HG03060 (cell line): ENCODE measurements at regions not wholly inside any gene's neighbourhood (a gene's known extent, or its start where the extent isn't known, plus 50 kb on each side); places are given as distances from the start of the nearest gene placed in this dataset.

Experiments used
- ATAC-seq: cut with Tn5 transposase; IDR thresholded peaks from one replicate; pipeline ENCODE4 v1.9.1; 2021; ENCODE audit warnings: low read depth, moderate number of reproducible peaks; ENCODE audit not compliant: unreplicated experiment

DNA sequence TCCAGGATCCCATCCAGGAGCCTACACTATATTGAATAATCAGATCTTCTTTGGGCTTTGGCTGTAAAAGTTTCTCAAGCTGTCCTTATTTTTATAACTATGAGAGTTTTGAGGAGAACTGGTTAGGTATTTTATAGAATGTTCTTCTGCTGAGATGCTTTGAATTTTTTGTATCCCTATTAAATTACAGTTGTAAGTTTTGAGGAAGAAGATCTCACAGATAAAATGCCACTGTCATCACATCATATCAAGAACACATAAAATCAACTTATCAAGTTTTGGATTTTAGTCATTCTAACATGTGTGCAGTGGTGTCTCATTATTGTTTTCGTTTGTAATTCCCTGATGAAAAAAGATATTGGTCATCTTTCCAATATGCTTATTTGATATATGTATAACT is 260.2 kb upstream of the COL3A1 start:
- no peak for ATAC-seq

DNA sequence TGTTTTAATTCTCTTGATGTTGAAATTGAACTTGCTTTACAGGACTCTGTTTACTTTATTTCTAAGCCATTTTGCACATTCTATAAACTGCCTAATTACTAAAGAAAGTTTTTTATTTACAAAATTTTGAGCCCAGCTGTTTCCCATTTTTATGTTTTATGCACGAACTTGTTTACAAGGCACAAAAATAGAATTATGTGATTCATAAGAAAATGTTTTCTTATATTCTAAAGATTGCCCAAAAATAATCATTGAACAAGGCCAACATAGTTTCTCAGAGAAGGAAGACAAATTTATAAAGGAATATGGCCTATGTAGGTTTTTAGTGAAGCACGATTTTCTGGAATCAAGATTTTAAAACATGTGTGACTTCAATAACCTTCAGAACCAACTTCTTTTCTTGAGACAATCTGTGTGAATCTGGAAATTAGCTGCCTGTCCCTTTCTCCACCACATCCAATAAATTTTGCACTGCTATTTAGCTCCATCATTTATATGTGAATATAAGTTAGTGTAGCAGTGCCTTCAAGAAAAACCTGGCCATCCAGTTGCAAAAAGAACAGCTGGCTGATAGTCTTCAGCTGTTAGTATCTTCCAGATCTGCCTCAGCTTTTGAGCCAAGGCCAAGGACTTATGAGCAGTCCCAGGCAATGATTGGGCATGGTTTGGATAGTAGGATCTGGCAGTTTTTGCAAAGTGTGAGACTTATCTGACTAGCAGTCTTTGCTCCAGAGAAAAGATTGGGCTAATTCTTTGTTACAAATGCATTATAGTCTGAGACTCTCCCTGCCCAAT is 253.2 kb upstream of the COL3A1 start:
- no peak for ATAC-seq

DNA sequence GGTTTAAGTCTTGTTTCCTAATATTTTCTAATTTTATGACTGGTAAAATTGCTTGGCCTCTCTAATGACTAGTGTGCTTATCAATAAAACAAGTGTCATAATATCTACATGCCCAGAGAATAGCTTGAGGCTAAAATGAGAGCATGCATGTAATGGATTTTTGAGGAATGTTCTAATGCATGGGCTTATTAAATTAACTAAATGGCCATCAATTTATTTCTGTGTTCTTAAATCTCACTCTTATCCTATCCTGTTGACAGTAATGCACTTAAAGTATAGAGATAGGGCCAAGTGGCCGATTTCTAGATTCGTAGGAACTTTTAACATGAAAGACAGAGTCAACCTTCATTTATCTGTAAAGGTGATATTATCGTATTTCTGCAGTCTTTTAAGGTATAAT is 252.4 kb upstream of the COL3A1 start:
- no peak for ATAC-seq

DNA sequence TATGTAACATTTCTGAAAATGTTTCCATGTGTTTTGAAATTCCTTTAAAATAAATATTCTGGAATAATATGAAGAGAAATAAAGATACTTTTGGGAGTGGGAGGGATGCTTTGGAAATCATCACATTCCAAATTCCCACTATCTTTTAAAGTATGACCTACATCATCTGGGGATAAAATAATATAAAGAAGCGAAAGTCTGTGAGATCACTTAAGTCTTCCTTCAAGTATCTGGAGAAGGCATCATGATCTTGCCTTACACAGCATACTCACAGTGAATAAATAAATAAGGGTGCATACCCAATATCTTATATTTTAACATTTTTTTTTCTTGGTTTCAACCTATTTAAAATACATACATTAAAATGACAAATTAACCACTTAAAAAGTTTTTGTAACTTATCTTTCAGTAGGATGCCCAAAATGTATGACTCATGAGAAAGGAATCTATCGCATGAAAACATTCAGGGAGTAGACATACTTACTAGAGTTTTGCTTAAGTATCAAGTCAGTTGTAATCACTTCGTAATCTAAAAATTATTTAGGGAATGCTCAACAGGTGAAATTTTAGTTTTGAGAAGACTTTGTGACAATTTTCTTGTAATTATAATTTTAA is 248.3 kb upstream of the COL3A1 start:
- no peak for ATAC-seq

DNA sequence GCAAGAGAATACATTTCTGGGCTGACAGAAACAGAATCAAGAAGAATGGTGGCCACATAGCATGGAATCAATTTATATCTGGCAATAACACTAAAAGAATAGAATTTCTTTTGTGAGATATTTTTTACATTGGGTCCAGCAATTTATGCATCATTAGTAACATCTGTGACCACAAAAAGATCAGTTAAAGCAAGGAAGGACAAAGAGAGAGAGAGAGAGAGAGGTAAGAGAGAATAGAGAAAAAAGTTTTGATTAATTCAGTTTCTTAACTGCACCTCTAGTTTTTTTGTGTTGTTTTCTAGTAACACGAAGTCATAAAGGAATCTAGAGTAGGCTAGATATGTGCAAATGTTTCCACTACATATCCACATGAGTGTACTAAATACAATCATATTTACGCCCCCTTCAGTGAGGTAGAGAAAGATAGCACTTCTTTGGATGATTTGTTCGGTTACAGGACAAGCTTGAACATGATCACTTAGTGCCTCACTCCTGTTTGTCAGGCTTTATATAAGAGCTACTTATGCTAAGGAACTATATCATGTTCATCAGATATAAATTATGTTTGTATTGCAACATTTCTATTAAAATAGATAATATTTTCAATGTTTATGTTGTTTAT is 247.4 kb upstream of the COL3A1 start:
- ATAC-seq = no peak

DNA sequence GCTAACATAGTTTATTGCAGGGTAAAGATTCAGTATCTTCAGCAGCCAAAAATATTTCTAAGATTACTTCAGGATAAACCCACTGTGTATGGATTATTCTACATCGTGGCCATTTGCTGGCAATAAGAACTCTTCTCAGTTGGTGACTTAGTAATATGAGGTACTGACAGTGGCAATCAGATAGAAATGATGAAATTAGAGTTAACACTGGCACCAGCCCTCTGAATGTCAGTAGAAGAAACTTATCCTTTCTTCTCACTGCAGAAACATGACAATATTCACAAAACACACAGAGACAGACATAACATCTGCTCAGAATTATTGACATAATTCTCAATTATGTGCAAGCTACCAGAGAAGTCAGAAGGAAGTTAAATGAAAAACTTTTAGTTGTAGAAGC is 246.3 kb upstream of the COL3A1 start:
- ATAC-seq = no peak

DNA sequence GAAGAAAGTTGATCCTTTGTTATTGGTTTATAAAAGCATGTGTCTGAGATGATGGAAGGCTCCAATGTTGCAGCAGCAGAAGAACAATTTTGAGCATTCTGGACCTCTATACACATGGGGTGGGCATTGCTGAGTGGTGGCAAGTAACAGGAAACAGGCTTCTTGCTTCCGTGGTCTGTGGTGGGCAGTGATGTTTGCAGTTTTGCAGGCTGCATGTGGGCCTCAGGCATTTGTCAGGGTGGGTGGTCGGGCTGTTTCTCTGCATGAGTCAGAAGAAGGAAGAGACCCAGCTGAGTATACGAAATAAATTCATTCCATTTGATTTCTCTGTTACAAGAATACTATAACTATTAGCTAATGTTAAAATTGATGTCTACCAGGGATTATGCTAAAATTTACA is 239.5 kb upstream of the COL3A1 start:
- no peak for ATAC-seq

DNA sequence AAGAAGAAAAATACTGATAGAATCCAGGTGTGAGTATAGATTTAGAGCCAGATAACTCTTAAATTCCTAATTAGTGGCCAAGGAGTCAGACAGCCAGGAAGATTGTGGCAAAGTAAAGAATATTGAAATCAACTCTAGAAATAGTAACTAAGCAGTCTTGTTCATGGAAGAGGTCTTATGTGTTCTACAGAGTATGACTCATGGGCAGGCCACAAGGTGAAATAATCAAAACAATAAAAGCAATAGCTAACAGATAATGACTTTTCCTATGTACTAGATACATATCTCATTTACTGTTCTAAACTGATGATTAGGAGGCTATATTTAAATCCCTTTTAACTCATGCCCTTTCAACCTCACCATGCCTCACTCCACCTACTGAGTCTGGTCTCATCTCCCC is 227.4 kb upstream of the COL3A1 start:
- no peak for ATAC-seq

DNA sequence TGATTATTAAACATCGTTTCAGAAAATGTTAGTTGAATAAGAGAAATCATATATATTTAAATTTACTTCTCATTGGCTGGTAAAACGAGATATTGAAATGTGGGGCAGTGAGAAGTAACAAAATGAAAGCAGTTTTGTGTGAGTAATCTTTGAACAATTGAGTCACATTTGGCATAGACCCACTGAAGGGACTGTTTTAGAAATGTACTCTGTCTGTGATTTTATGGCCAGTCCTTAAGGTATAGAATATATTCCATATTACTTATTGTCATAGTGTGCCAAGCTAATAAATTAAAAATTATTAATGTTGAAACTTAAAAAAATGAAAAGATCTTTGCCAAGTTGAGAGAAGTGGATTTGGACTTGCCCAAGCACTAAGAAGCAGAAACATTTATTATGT is 222.4 kb upstream of the COL3A1 start:
- ATAC-seq = no peak

DNA sequence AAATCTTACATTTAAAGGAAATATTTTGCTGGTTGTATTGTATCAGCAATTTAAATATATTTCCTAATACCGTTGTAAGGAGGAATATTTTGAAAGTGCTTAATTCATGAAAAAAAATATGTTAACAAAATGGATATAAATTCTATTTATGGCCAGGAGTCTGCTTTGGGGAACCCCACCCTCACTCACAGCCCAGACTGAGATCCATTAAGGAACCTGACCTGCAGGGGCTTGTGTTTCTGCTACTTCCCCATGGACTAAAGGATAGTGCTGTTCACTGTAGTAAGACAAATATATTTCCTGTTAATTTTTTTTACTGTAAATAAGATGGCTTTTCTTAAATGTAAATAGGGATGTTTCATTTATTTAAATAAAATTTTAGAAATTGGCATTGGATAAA is 221.9 kb upstream of the COL3A1 start:
- ATAC-seq = no peak

DNA sequence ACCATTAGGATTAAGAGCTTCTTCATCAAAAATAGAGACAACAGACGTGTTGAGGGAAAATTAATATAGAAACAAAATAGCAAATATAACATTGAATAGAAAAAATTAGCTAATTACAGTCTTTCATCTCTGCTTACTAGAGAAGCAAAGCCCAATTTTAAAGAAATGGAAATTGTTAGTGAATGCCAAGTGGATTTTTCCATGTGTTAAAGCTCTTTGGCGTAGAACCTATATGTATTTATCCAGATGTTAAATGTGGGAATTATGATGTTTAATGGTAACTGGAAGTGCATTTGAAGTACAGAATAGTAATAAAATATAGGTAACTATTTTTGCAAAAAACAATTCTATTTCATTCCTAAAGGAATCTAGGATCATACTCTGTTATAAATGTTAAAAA is 212.0 kb upstream of the COL3A1 start:
- no peak for ATAC-seq

DNA sequence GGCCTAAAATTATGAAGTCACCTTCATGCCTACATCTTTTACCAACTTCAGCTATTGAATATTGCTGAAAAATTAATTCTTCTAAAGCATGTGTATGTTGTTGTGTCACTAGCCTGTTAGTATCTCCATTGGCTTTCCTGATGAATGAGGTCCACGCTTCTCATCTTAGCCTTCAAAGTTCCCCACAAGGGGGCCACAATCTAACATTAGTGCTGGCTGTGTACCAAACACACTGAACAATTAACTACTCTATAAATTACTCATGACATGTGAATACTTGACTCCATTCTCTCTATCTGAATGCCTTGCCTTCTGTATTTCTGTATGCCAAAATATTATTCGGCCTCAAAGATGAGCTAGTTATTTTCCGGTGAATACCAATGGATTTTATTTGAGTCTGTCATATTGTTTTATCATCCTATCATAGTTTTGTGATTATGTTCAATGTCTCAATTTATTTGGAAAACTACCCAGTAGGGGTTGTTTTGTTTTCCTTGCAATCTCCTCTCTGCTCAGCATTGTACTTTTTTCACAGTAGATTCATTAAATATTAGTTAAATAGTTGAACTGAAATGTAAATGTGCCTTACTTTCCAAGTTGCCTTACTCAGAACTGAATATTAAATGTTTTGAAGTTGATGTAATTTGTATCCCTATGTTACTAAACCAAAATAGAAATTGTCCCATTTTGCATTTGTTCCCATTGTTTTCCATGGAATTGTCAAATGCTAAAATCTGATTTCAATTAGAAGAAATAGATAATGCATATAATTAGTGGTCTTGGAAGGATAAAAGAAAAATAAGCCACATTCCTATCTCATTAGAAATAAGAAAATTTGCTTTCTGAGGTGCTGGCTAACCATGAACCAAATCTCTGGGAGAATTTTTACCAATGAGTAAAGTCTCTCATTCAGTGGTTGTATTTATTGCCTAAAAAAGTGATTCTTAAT is 208.4 kb upstream of the COL3A1 start:
- no peak for ATAC-seq

DNA sequence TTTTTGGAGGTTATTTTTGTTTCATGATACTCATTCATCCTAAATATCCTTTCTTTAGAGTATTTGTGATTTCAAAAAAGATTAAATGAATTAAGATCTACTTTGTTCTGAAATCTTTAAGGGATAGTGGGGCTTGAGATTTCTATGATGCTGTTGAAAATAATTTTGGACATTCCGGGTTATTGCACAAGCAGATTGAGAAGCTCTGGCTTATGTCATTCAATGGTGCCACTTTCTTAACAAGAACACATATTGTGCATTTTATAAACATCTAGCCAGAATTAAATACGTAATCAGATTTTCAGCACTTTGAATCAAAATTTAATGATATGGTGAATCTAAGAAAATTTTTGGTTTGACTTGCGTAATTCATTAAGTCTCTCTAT is 207.7 kb upstream of the COL3A1 start:
- no peak for ATAC-seq

DNA sequence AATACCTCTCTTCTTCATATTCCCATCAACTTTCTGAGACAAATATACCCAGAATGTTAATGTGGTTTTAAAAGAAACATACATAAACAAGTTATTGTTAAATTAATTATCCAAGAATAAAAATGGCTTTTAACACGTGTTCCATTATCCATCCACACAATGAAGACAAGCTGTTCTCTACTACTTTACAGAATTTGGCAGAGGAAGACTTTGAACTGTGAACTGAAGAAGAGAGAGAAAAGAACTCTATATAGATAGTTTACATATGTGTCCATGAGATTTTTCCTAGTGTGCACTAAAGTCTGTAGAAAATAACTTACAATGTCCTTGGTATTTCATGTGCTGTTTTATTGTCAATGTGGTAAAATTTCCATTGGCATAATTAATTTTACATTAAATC is 207.0 kb upstream of the COL3A1 start:
- ATAC-seq = no peak

DNA sequence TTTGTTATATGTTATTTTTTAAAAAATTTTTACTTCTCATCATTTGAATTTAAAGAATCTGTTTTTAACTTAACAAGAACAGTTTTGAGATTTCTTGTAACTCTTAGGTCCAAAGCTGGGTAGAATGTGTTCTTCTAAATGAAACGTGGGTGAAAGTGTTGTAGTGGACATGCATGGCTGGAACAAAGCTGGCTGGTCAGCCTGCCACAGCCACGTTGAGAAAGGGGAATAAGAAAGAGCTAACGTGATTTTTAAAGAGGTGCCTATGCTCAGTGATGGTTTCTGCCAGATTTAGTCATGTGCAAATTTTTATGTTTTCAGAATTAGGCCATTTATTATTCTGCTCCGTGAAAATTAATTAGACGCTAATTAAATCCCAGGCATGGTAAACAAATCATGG is 203.9 kb upstream of the COL3A1 start:
- no peak for ATAC-seq

DNA sequence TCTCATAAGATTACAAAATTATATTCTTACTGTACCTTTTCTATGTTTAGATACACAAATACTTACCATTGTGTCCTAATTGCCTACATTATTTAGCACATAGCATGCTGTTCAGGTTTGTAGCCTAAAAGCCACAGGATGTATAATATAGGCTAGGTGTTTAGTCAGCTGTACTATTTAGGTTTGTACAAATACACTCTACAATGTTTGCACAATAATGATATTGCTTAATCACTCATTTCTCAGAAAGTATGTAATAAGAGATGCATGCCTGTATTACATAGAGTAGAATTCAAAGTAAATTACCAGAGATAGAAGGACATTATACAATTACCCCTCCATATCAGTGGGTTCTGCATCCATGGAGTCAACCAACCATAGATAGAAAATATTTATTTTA is 201.1 kb upstream of the COL3A1 start:
- no peak for ATAC-seq

DNA sequence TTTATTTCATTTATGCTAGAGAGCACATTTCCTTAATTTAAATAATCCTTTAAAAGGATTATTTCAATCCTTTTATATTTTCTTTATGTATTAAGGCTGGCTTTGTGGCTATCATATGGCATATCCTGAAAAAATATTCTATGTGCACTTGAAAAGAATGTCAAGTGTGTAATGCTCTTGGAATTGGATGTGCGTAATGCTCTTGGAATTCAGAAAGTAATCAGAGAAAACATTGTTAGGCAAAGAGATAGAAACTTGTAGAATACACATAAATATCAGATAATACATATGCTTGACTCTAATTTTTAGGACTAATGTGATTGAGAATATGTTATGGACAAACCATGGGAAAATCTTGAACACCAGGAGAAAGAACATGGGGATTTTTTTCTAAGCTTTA is 197.5 kb upstream of the COL3A1 start:
- no peak for ATAC-seq

DNA sequence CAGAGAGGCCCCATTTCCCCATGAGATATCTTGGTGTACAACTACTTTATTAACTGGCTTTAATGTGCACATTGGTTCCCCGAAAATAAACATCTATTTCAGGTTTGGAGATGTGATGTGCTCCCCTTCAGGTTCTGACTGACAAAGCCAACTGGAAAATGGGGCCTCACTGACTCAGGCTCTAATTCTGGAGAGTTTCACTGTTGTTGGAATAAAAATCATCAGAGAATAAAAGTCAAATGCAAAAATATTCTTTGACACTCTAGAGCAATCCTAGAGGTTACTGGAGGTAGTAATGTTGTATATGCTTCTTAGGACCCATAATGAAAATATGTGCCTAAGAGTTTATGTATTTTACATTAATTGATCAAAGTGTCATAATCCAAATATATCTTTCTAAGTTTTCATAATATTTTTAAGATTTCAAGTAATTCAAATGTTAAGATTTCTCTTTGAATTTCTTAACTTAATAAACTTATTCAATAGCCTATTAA is 189.9 kb upstream of the COL3A1 start:
- no peak for ATAC-seq

DNA sequence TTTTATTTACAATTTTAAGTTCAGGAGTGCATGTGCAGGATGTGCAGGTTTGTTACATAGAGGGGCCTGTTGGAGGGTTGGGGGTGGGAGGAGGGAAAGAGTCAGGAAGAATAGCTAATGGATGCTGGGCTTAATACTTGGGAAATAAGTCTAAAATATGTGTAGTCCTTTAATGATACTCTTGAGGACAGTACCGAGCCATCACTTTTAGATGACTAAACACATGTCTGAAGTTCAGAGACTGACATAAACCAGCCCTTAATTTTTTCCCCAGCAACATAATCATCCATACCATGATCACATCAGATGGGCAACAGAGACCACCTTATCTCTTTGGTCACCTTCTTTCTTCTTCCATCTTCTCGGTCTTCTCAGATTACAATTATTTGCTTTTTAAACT is 189.1 kb upstream of the COL3A1 start:
- no peak for ATAC-seq

DNA sequence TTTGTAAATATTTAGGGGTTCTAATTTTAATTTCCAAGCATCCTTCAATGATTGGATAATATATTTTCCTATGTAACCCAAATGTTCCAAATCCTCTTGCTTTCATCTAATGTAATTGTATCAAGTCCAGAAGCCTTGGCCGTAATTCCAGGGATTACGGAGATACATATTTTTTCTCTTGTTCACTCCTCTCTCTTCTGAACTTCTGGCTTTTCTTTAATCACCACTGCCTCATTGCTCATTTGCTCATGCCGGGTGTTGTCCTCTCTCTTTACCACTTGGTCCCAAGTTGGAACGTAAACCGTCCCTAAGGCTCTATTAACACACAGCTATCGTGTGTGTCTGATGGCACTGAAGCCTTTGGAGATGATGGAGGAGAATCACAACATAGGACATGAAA is 188.7 kb upstream of the COL3A1 start:
- ATAC-seq = no peak

DNA sequence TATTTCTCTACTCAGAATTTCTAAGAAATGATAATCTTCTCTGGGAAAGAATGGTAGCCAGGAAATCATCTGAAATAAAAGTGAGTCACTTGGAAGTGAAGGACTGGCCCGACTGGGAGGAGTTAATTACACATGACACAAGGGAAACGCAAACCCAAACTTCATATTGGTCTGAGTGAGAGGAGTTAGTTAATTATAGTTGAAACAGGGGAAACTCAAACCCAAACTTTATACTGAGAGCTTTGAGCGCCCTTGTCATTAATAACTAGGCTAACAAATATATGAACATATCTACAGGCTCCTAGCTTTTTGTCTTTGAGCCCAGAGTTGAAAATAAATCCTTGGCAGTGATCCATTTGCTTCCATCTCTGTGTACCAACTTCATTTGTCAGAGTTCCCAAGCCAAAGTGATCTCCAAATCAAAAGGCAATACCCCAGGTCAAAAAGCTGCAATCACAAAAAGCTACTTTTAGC is 187.8 kb upstream of the COL3A1 start:
- ATAC-seq = no peak
